ENCODE measurements at regions not wholly inside any gene's neighbourhood (a gene's known extent, or its start where the extent isn't known, plus 50 kb on each side); places are given as distances from the start of the nearest gene placed in this dataset.

DNA sequence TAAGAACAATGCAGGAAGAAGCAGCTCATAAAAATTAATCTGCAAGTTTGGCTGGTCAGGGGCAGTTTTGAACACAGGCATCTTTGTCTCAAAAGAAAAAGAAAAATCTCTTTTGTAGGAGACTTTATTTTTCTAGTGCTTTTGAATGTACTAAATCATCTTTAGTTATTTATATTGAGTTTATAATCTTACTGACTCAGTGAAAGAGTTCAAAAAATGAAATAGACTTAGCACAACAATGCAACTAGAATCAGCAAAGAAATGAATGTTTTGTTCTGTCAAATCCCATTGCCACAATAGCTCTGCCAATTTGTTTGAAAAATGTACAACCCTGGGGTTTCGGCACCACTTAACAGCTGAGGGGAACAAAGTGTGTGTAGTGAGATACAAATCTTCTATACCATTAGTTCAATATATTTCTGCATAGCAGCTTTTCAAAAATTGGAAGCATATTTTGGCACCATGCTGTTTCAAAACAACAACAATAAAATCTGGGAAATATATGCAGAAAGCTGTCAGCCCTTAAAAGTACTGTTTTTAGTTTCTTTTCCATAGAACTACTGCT is 1969.1 kb downstream of the MRPL39 start:
- H3K27me3 ChIP-seq (ENCODE audit: control insufficient read depth, insufficient read depth, low read length), result no peaks in the 10 kb centered on the region
- no peaks in the 10 kb centered on the region for H3K36me3 ChIP-seq (ENCODE audit: control insufficient read depth, insufficient read depth, low read length)
- H3K4me1 ChIP-seq (ENCODE audit: control insufficient read depth, insufficient read depth, low read length), result no peaks in the 10 kb centered on the region
- H3K9ac ChIP-seq (ENCODE audit: low read depth, low read length), result no peak overlapping the region
- no peak overlapping the region for H3K4me3 ChIP-seq (ENCODE audit: low read depth, low read length)
- H3K9me3 ChIP-seq (ENCODE audit: control insufficient read depth, insufficient read depth, low read length), result peaks cover 4% of the 10 kb centered on the region

DNA sequence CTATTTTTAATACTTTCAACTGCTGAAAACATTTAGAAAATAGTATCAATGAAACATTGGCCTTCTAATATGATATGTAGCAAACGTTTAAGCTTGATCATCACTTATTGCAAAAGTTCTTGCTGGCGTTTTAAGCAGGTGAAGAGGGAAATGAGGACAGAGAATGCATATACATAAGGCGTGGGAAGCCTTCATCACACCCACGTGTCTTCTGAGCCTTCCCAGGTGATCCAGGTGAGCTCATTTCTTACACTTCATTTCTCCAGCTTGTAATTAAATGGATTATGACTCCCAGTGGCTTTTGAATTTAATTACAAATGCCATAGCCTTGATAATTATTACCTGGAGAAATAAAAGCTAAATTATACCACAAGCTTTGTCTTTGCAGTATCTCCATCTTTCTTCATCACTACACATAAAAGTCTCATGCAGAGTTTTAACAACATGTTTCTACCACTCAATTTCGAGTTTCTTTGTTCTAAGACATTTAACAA is 1973.8 kb downstream of the MRPL39 start:
- Histone ChIP-seq H3K4me1 (ENCODE audit: control insufficient read depth, insufficient read depth, low read length) (no peaks in the 10 kb centered on the region), H3K9ac (ENCODE audit: low read depth, low read length) (no peak overlapping the region), H3K9me3 (ENCODE audit: control insufficient read depth, insufficient read depth, low read length) (peaks cover 12% of the 10 kb centered on the region), H3K36me3 (ENCODE audit: control insufficient read depth, insufficient read depth, low read length) (no peaks in the 10 kb centered on the region), H3K4me3 (ENCODE audit: low read depth, low read length) (no peak overlapping the region), H3K27me3 (ENCODE audit: control insufficient read depth, insufficient read depth, low read length) (no peaks in the 10 kb centered on the region)

DNA sequence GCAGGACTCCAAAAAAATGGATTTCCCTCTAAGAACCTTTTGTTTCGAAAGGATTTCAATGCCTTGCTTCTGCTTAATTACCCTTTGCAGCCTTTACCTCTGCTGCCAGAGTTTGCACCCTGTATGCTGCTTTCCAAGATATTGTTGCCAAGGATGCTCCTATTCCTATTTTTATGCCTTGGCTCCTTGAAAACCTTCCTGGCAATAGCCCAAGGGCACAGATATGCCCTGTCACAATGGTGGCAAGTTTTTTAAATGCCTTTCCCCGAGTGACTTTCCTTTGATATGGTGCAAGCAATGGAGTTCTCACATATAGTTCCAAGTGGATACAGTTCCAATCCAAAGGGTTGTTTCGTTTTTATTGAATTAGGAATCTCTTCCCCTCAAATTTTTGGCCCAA is 1983.0 kb downstream of the MRPL39 start:
- Histone ChIP-seq H3K36me3 (ENCODE audit: control insufficient read depth, insufficient read depth, low read length) (no peaks in the 10 kb centered on the region), H3K4me3 (ENCODE audit: low read depth, low read length) (no peak overlapping the region)

DNA sequence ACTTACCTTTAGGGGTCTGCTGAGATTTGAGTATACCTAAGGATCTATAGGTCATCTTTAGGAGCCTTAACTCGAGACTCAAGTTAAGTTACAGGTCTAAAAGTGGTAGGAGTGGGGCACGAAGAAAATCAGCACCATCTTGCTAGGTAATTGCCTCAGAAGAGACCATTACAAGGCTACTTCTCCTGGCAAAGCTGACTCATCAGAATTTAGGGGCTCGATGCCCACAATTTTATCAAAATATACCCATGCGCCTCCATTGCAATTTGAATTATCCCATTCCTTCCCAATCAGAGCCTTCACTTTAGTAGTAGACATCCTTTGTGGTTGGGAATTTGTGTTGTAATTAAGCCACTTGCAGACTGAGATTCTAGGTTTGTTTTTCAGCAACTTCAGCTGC is 1994.3 kb downstream of the MRPL39 start:
- H3K4me3 ChIP-seq (ENCODE audit: low read depth, low read length), result no peak overlapping the region
- H3K9ac ChIP-seq (ENCODE audit: low read depth, low read length), result no peak overlapping the region
- H3K27me3 ChIP-seq (ENCODE audit: control insufficient read depth, insufficient read depth, low read length), result no peaks in the 10 kb centered on the region
- no peaks in the 10 kb centered on the region for H3K36me3 ChIP-seq (ENCODE audit: control insufficient read depth, insufficient read depth, low read length)
- H3K9me3 ChIP-seq (ENCODE audit: control insufficient read depth, insufficient read depth, low read length), result peaks cover 15% of the 10 kb centered on the region
- no peaks in the 10 kb centered on the region for H3K4me1 ChIP-seq (ENCODE audit: control insufficient read depth, insufficient read depth, low read length)

More for the DNA sequence above, 1983.0 kb downstream of the MRPL39 start:
- Histone ChIP-seq H3K9me3 (ENCODE audit: control insufficient read depth, insufficient read depth, low read length) (peaks cover 15% of the 10 kb centered on the region), H3K9ac (ENCODE audit: low read depth, low read length) (no peak overlapping the region), H3K27me3 (ENCODE audit: control insufficient read depth, insufficient read depth, low read length) (no peaks in the 10 kb centered on the region), H3K4me1 (ENCODE audit: control insufficient read depth, insufficient read depth, low read length) (no peaks in the 10 kb centered on the region)

DNA sequence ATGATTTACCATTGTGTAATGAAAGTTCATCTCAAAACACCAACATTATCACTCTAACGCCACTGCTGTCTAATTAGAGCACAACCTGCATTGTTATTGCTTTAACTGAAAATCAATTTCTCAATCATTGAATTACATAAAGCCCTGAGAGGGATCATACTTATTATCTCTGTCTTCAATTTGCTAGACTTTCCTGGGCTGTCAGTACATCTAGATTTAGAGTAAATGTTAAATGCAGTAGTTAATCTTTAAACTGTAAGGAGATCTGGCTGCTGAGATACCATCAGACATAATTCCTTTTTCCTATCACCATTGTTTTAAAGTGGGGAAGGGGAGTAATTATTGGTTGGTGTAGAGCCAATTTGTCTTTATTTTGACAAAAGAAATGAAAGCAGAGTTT is 1995.1 kb downstream of the MRPL39 start:
- Histone ChIP-seq H3K36me3 (ENCODE audit: control insufficient read depth, insufficient read depth, low read length) (no peaks in the 10 kb centered on the region), H3K4me3 (ENCODE audit: low read depth, low read length) (no peak overlapping the region), H3K4me1 (ENCODE audit: control insufficient read depth, insufficient read depth, low read length) (no peaks in the 10 kb centered on the region), H3K9me3 (ENCODE audit: control insufficient read depth, insufficient read depth, low read length) (peaks cover 11% of the 10 kb centered on the region), H3K27me3 (ENCODE audit: control insufficient read depth, insufficient read depth, low read length) (no peaks in the 10 kb centered on the region), H3K9ac (ENCODE audit: low read depth, low read length) (no peak overlapping the region)

DNA sequence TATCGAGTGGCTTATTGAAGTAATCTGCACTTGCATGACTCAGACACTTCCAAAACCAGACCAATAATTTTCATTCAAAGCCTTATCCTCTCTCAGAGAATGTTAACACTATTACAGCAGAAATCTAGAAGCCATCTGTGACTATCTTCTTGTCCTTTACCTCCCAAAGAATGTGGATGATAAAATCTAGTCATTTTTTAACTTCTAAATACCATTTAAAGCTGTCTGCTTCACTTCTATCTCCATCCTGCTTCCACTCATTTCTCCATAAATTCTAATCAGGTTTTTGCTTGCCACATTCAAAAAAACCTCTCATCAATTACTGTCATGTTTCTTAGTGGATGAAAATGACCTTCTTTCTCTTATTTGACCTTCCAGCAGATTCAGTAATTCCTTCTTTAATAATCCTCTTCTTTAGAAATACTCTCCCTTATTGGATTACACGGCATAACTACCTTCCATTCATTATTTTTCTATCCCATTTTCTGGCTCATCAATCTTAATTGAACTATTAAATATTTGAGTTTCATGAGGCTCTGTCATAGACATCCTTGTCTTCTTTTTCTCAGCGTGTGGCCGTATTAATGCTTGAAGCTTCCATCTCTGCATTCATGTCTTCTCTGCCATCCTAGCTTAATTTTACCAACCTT is 1999.4 kb downstream of the MRPL39 start:
- Histone ChIP-seq H3K4me3 (ENCODE audit: low read depth, low read length) (no peak overlapping the region), H3K4me1 (ENCODE audit: control insufficient read depth, insufficient read depth, low read length) (no peaks in the 10 kb centered on the region), H3K9ac (ENCODE audit: low read depth, low read length) (no peak overlapping the region), H3K27me3 (ENCODE audit: control insufficient read depth, insufficient read depth, low read length) (no peaks in the 10 kb centered on the region), H3K36me3 (ENCODE audit: control insufficient read depth, insufficient read depth, low read length) (no peaks in the 10 kb centered on the region), H3K9me3 (ENCODE audit: control insufficient read depth, insufficient read depth, low read length) (peaks cover 15% of the 10 kb centered on the region)

DNA sequence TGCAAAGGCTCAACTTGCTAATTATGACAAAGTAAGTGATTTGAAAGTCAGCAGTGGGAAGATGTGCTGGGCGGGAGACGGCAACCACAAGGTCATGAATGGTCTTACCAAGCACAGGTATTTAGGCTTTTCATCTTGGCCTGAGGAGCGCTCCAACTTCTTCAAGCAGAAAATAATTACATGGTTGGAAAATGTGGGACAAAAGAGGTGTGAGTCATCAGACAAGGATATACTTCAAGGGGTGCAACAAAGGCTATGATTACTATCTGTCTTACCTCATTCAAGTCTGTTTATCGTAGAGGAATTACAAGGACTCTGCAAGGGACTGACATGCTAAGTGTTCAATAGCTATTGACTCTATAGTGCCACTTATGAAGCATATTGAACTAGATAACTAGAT is 2005.7 kb downstream of the MRPL39 start:
- Histone ChIP-seq H3K36me3 (ENCODE audit: control insufficient read depth, insufficient read depth, low read length) (no peaks in the 10 kb centered on the region), H3K4me1 (ENCODE audit: control insufficient read depth, insufficient read depth, low read length) (no peaks in the 10 kb centered on the region), H3K4me3 (ENCODE audit: low read depth, low read length) (no peak overlapping the region), H3K9me3 (ENCODE audit: control insufficient read depth, insufficient read depth, low read length) (peaks cover 12% of the 10 kb centered on the region), H3K9ac (ENCODE audit: low read depth, low read length) (no peak overlapping the region), H3K27me3 (ENCODE audit: control insufficient read depth, insufficient read depth, low read length) (no peaks in the 10 kb centered on the region)

DNA sequence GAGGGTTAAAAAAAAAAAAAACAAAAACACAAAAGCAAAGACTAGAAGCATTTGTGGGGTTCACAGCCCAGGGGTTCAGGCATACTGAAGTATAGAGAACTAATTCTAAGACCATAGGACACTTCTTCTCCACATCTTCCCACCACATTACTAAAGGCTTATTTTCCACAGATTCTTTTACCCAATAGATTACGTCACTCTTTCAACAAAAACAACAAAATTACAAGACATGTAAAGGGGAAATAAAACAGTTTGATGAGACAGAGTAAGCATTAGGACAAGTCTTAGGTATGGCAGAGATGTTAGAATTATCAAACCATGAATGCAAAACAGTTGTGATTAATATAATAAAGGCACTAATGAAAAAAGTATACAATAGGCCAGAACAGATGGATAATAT is 2013.7 kb downstream of the MRPL39 start:
- no peaks in the 10 kb centered on the region for H3K4me1 ChIP-seq (ENCODE audit: control insufficient read depth, insufficient read depth, low read length)
- H3K27me3 ChIP-seq (ENCODE audit: control insufficient read depth, insufficient read depth, low read length), result no peaks in the 10 kb centered on the region
- no peaks in the 10 kb centered on the region for H3K36me3 ChIP-seq (ENCODE audit: control insufficient read depth, insufficient read depth, low read length)
- H3K9me3 ChIP-seq (ENCODE audit: control insufficient read depth, insufficient read depth, low read length), result peaks cover 16% of the 10 kb centered on the region
- H3K9ac ChIP-seq (ENCODE audit: low read depth, low read length), result no peak overlapping the region
- no peak overlapping the region for H3K4me3 ChIP-seq (ENCODE audit: low read depth, low read length)

DNA sequence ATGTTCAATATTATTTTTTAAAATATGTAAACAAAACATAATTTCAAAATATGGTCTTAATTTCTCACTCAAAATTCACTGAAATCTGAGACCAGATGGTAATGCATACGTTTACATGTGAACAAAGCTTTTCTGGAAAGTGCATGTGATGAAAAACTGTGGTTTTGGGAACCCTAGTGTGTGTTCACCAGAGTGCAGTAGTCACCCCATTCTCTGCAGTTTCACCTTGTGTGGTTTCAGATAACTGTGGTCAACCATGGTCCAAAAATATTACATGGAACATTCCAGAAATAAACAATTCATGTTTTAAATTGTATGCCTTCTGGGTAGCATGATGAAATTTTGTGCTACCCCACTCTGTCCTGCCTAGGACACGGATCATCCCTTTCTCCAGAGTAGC is 2021.9 kb downstream of the MRPL39 start:
- no peak overlapping the region for H3K9ac ChIP-seq (ENCODE audit: low read depth, low read length)
- H3K4me3 ChIP-seq (ENCODE audit: low read depth, low read length), result no peak overlapping the region
- H3K36me3 ChIP-seq (ENCODE audit: control insufficient read depth, insufficient read depth, low read length), result no peaks in the 10 kb centered on the region
- H3K9me3 ChIP-seq (ENCODE audit: control insufficient read depth, insufficient read depth, low read length), result peaks cover 17% of the 10 kb centered on the region
- no peaks in the 10 kb centered on the region for H3K4me1 ChIP-seq (ENCODE audit: control insufficient read depth, insufficient read depth, low read length)
- no peaks in the 10 kb centered on the region for H3K27me3 ChIP-seq (ENCODE audit: control insufficient read depth, insufficient read depth, low read length)

DNA sequence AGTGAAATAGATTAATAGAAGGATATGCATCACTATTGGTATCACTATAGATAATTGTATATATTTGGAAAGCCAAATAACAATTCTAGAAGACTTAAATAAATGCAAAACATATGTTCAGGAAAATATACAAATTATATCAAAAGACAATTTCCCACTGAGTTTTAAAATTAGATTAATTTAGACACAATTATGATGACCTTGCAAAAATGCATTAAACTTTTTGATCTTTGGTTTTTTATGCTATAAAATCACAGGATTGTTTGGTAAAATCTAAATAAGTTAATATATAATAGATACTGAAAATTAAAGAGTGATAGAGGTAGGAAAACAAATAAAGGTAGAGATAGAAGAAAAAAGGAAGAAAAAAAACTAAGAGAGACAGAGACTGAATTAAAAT is 2027.7 kb downstream of the MRPL39 start:
- Histone ChIP-seq H3K4me1 (ENCODE audit: control insufficient read depth, insufficient read depth, low read length) (no peaks in the 10 kb centered on the region), H3K9ac (ENCODE audit: low read depth, low read length) (no peak overlapping the region), H3K36me3 (ENCODE audit: control insufficient read depth, insufficient read depth, low read length) (no peaks in the 10 kb centered on the region), H3K4me3 (ENCODE audit: low read depth, low read length) (no peak overlapping the region), H3K27me3 (ENCODE audit: control insufficient read depth, insufficient read depth, low read length) (no peaks in the 10 kb centered on the region), H3K9me3 (ENCODE audit: control insufficient read depth, insufficient read depth, low read length) (peaks cover 10% of the 10 kb centered on the region)

DNA sequence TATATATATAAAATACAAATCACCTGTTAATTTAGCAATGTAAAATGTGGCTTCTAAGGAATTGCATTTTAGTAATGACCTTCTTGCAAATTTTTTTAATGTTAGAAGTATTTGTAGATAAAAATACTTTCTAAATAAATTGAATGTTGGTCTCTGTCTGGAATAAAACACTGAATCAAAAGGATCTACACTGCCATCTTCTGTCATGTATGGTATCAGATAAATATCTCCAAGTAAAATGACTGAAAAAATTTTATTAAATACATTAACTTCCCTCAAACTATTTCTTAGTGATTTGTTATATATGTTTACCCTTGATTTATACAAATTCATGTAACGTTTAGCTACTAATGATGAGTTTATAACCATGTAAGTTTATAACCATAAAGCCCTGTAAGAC is 2029.3 kb downstream of the MRPL39 start:
- no peaks in the 10 kb centered on the region for H3K27me3 ChIP-seq (ENCODE audit: control insufficient read depth, insufficient read depth, low read length)
- H3K4me1 ChIP-seq (ENCODE audit: control insufficient read depth, insufficient read depth, low read length), result no peaks in the 10 kb centered on the region
- H3K36me3 ChIP-seq (ENCODE audit: control insufficient read depth, insufficient read depth, low read length), result no peaks in the 10 kb centered on the region
- no peak overlapping the region for H3K9ac ChIP-seq (ENCODE audit: low read depth, low read length)
- H3K4me3 ChIP-seq (ENCODE audit: low read depth, low read length), result no peak overlapping the region
- H3K9me3 ChIP-seq (ENCODE audit: control insufficient read depth, insufficient read depth, low read length), result peaks cover 13% of the 10 kb centered on the region

DNA sequence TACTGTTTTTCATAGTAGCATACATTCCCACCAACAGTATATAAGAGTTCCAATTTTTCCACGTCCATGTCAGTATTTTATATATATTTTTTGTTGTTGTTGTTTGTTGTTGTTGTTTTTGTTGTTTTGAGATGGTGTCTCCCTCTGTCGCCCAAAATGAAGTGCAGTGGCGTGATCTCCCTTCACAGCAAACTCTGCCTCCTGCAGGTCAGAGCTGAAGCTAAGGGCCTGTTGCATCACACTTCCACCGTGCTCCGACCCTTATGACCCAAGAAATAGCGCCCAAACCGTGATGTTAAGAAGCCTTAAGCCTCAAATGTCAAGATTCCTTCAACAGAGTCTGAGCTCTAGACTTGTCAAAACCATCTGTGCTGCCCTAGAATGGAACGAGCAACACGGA is 2032.3 kb downstream of the MRPL39 start:
- peaks cover 9% of the 10 kb centered on the region for H3K9me3 ChIP-seq (ENCODE audit: control insufficient read depth, insufficient read depth, low read length)
- no peak overlapping the region for H3K9ac ChIP-seq (ENCODE audit: low read depth, low read length)
- H3K4me1 ChIP-seq (ENCODE audit: control insufficient read depth, insufficient read depth, low read length), result no peaks in the 10 kb centered on the region
- H3K27me3 ChIP-seq (ENCODE audit: control insufficient read depth, insufficient read depth, low read length), result no peaks in the 10 kb centered on the region
- no peaks in the 10 kb centered on the region for H3K36me3 ChIP-seq (ENCODE audit: control insufficient read depth, insufficient read depth, low read length)
- no peak overlapping the region for H3K4me3 ChIP-seq (ENCODE audit: low read depth, low read length)
